ENCODE measurements at regions not wholly inside any gene's neighbourhood (a gene's known extent, or its start where the extent isn't known, plus 50 kb on each side); places are given as distances from the start of the nearest gene placed in this dataset.

DNA sequence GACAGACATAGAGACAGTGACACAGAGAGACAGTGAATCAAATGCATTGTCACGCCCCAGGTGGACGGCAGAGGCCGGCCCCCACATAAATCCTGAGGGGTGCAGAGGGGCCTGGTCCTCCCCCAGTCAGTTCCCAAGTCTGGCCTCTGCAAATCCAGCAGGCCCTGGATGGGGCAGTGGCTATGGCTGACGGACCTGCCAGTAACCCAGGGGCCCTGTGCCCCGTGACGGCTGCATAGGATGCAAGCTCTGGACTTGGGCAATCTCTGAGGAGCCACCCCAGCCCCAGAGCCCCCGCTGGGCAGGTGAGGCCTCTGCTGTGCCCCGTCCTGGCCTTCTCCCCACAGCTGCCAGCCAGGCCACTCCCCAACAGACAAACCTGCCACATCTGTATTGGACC lies 204.5 kb downstream of the BRD1 start:
- DNase-seq (ENCODE audit: low spot score): no peak

DNA sequence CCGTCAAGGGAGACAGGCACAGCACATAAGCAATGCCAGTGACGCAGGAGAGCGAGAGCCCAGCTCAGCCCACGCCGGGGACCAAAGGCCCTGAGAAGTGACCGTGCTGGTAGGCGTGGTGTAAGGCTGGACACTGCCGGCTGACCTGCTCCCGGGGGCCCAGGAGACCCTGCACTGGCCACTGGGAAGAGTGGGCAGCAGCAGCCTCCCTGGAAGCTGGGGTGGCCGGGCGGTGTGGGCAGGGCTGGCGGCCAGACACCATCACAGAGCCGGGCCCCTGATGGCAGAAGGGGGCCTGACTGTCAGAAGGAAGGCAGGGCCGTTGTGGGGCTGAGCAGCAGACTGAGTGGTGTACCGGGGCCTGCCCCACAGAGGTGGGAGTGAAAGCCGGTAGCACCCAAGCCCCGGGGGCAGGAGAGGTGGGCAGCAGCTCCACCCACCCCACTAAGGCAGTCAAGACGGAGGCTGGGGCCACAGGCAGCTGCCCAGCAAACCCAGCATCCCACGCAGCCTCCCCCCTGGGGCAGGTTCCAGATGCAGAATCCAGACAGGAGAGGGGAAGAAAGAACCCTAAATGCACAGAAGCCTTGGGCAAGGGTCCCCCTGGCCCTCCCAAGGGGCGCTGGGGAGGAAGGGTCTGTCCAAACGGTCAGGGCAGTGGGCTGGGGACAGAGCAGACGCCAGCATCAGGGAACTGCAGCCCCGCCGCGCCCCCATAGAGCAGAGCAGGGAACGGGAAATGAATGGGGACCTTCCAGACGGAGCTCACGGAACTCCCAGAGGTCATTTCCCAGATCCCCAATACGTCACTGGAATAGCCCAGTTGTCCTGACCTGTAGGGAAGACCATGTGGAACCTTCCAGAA lies 205.2 kb downstream of the BRD1 start:
- DNase-seq (ENCODE audit: low spot score): no peak

DNA sequence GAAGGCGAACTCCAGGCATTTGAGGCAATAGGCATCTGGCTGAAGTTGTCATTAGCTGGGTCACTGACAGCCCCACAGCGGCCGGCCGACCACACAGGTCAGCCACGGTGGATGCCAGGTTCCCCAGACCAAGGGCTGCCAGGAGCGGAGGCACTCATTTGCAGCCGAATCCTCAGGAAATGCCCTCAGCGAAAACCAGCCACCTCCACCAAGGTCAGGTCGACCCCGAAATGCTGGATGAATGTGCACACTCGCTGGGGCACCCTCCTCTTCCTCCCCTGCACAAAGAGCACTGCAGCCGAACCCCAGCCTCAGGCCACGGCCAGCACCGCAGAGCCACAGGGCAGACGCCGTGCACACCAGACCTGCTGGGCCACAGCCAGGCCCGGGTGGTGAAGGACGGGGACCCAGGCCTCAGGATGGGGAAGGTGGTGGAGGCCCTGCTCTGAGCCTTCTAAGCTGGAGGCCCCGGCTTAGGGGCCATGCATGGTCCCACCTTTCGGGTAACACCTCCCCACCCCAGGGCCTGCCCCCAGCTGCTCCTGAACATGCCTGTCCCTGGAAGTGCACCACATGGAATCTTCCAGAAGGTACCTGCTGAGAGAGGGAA lies 206.0 kb downstream of the BRD1 start:
- DNase-seq (ENCODE audit: low spot score): no peak

DNA sequence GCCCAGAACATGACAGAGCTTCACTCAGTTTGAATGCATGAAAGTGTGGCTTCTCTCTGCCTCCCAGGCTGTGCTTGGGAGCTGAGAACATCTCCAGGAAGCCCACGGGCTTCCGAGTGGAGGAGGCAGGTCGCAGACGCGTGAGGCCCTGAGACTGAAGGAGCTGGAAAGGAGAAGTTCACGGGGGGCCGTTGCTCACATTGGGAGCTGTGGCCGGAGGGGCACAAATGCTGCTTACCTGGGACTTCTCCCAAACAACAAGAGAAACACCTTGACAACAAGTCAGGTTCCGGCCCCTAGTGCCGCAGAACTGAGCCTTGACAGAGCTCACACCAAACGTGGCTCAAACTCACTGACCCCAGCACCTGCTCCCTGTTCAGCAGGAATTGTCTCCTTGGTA lies 207.0 kb downstream of the BRD1 start:
- DNase-seq (ENCODE audit: low spot score): no peak

DNA sequence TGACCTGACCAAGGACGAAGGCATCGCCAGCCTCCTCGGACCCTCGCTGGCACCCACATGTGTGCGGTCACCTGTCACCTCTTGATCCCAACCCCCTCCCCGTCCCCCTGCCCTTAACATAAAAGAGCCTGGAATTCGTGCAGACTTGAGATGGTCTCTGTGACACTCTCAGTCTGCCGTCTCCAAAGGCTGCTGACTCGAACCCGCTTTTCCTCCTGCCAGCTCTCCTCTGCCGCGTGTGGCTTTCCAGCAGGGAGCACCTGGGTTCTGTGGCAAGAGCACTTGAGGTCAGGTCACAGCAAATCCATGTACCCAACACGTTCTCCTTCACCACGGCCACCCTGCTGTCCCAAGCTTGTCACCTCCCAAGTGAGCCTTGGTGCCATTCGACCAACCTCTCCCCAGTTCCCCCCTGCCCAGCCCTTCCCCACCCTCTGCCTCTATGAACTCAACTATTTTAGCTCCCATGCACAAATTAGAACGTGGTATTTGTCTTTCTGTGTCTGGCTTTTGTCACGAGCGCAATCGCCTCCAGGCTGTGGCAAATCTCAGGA lies 207.6 kb downstream of the BRD1 start:
- DNase-seq (ENCODE audit: low spot score): no peak

DNA sequence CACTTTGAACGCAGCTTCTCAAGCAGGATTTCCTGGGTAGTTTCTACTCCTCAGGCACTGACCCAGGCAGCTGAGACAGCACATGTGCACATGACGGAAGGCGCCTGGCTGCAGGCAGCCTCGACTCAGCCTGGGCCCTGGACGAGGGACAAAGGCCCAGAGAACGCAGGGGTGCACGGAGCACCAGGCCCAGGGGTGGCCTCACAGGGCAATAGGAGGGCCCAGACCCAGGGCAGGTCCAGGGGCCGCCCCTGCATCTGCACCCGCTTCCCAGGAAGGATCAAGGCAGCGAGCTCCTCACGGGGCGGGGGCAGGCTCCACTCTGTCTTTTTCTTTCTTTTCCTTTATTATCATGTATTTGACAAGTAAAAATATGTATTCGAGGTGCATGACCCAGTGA lies 208.4 kb downstream of the BRD1 start:
- DNase-seq (ENCODE audit: low spot score): no peak

DNA sequence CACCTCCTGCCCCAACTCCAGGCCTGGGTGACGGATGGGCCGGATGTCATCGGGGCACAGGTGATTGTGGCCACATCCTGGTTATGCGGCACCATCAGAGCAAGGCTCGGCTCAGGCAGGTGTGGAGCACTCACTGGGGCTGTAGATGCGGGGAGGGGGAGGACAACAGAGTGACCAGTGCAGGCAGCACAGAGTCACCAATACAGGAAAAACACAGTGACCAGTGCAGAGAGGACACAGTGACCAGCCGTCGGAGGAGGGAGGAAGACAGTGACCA lies 209.1 kb downstream of the BRD1 start:
- DNase-seq (ENCODE audit: low spot score): no peak

DNA sequence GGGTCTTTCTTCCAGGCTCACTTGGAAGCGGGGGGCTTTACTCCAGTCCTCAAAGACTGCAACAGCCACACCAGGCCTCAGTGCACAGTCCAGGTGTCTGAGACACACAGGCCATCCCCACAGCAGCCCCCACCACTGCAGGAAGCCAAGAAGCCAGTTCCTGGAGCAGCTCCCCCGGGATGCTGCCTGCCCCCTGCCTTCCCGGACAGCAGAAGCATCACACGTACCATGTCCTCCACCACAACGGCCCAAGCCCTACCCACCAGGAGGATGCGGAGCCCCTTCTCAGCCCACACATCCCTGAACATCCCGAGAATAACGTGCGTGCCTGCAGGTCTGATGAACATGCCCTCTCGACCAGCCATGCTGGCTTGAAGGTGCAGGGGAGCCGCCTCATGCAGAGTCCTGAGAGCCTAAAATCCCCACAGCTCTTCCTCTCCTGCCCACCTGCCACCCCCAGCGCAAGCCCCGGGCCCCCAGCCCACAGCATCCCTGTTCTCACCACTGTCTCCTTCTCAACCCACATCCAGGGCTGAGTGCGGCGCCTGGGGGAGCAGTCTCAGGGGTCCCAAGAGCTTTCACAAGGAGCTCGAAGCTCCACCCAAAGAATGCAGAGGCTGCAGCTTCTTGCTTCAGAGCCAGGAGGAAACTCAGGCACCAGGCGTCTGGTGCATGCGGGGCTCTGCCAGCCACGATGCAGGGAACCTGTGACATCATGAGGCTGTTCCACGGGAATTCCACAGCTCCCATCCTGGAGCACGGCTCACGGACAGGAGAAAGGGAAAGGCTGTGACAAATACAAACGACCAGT lies 209.6 kb downstream of the BRD1 start:
- DNase-seq (ENCODE audit: low spot score): no peak

DNA sequence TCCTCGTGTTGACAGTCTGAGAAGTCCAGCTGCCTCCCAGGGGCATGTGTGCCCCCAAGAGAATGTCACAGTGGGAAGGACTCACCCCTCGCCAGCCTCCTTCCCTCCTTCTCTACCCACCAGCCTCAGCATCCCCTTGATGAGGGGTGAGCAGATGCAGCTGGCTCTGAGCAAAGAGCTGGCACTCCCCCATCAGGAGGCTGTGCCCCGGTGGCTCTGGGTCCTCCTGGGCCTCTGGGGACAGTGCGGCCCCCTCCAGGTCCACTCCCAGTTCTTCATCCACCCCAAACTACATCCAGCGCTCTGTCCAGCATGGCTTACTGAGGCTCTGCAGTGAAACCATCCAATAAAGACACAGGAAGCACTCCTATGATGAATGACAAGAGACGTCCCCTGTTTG lies 210.4 kb downstream of the BRD1 start:
- DNase-seq (ENCODE audit: low spot score): no peak

DNA sequence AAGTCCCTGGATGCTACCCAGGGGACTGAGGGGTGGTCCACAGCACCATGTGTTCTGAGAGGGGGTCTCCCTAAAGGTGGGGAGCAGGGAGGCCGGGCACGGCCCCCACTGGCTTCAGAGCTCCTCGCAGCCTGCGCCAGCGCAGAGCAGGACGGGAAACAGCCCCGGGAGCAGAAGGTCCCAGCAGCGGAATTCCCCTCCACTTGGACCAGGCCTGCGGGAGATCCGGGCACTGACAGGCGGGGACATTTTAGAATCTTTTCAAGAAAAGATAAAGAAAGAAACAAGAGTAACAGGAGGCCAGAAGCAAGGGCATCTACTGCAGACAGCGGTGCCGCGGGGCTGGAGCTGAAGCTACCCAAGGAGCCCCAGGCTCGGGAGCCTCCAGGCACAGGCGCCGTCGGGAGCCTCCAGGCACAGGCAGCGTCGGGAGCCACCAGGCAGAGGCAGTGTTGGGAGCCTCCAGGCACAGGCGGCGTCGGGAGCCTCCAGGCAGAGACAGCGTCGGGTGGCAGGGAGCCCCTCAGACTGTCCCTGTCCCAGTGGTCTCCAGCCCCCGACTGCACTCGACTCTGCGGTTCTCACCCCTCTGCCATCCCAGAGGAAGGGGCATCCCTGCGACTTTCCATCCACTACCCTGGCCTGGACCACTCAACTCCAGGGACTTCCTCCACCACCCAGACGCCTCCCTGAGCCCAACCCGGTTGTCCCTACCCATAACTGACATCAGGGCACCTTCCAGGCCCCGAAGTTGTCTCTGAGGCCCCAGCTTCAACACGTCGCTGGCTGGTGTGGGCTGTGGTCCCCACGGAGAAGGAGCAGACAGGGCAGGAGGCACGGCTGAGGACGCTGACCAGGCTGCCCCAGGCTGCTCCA lies 211.1 kb downstream of the BRD1 start:
- no peak for DNase-seq (ENCODE audit: low spot score)

DNA sequence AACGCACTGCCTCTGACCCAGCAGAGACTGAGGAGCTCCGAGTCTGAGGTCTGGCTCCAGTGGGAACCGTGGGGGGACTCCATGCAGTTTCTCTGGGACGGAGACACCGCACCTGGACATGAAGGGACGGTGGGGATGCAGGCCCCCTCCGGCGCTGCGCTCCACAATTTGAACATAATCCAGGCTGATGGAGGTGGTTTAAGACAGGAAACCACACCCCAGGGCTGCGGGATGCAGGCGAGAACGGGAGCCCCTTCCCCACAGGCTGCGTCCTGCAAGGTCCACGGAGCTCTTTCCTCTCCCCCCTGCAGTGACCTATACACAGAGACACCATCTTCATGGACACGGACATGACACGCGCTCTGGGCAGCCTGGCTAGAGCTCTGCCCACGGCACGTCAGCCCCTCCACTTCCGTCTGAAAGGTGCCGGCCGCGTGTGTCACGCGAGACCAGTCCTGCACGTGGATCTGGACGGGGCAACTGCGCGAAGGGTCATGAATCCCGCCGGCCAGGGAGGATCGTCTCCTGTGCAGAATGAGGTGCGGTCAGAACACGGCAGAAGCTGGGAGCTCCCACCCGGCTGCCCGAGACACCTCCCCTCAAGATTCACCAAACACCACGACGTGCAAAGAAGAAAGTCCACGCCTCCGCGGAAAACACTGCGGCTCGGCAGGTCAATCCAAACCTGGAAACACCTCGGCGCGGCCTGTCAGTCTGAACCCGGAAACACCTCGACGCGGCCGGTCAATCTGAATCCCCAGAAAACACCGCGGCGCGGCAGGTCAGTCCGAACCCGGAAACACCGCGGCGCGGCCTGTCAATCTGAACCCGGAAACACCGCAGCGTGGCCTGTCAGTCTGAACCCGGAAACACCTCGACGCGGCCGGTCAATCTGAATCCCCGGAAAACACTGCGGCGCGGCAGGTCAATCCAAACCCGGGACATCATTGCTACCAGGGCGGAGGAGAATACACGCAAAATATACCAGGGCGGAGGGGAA lies 212.4 kb downstream of the BRD1 start:
- no peak for DNase-seq (ENCODE audit: low spot score)

DNA sequence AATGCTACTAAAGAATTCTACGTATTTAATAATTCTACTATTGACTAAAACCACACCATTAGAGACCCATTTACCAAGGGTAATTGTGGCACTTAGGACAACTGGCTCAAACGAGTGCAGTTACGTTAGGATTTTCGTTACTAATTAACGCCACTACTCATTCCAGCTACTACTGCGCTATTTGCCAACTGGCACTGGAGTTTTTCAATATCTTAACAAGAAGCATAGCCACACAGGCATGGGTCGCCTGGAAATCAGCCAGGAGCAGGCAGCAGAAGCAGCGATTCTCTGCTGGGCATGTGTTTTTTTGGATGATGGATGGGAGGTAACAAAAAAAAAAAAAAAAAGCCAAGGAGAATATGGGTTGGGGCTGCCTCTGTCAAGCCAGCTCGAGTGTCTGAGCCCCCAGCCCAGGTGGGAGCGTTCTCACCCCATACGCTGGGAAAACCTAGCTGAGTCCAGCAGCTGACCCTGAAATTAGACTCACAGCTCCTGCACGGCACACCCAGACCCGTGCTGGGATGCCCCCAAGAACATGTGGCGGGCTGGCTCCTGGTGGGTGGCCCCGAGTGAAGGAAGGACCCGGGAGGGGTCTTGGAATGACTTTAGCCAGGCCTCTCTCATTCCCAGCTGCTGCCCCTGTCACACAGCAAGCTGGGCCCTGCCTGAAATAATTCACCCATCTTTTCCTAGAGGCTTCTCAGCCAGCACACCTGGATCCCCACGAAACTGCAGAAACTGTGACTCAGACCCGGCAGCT lies 214.0 kb downstream of the BRD1 start:
- no peak for DNase-seq (ENCODE audit: low spot score)

DNA sequence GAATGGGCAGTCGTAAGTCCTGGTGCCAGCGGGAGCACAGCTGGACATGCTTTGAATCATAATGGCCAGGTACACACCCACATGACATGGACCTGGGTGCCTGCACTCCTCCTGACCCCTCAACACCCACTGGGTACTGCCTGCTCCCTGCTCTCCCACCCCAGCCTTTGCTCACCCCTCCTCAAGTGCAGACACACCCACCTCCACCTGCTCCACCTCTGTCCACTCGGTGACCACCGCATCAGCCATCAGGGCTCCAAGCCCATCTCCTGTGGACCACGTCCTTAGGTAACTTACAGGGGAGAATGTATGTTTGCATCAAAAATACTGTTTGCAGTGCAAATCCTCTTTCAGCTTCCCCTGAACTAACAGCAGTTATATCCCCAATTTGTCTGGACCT lies 214.6 kb downstream of the BRD1 start:
- DNase-seq (ENCODE audit: low spot score): no peak

DNA sequence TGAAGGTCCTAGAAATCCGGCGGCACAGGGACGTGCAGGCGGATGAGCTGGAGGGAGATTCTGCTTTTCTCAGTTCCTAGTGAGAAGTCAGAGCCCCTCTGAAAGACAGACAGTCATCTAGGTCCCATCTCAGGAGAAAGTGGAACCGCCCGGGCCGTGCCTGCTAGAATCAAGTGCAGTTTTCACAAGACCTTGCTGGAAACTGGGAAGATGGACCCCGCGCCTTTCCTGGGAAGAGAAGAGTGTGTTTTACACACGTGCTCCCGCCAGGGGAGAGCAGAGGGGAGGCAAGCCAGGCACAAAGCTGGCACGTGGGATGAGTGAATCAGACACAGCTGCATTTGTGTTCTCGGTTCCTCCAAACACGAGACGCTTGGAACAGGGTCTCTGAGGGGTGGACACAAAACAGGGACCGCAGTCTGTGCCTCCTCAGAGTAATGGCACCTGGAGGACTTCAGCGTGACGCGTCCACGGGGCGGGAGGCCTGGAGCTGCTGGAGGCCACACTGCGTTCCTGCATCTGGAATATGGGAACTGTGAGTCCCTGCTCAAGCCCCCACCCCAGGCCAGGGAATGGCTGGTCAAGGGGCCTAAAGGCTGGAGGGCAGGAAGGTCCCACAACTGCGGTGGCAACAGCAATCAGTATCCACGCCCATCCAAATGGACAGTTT lies 218.3 kb downstream of the BRD1 start:
- DNase-seq (ENCODE audit: low spot score): no peak

DNA sequence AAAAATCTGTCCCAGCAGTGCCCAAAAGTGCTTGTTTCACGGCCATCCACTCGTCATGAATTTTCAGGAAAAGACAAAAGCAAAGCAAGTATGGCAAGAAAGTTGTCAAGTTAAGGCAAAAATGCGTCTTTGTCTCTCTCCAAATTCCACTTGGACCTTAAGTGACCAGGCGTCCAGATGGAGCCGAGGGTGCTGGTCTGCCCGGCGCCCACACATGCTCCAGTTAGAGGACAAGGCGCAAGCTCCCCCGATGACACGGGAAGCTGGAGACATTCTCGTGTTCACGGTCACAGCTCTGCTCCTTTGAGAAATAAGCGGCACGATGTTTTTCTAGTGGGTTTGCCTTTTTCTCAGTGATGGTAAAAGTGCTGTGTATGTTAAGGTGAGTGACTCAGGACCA lies 219.0 kb downstream of the BRD1 start:
- no peak for DNase-seq (ENCODE audit: low spot score)

DNA sequence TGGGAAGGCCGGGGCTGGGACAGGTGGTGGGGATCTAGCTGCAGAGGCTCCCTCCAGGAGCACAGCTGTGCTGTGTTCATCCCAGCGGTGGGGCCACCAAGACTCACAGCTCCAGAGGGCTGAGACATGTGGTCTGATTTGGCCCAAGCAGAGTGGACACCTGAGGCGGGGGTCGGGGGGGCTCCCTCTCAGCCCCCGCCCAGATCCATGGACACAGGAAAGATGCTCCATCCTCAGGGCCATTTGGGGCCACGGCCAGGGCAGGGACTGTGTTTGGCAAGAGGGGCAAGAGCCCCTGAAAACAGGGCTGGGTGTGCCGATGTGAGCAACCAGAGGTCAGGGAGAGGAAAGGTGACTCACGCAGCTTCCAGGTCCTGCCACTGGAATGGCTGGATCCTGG lies 219.4 kb downstream of the BRD1 start:
- no peak for DNase-seq (ENCODE audit: low spot score)

DNA sequence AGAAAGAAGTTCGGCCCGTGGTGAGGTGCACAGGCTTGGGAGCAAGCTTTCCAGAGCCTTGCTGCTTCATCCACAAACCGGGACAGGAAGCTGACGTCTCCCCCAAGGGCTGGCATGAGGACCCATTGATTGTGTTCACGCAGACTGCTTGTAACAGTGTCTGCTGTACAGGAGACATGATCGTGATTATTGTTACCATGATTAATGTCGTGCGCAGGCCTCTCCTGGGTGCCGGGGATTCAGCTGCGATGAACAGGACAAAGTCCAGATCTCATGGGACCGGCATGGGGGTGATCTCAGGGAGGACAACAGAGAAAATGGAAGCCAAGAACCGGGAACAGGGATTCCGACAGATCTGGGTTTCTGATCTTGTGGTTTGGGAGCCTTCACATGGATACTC lies 219.9 kb downstream of the BRD1 start:
- DNase-seq (ENCODE audit: low spot score): no peak

DNA sequence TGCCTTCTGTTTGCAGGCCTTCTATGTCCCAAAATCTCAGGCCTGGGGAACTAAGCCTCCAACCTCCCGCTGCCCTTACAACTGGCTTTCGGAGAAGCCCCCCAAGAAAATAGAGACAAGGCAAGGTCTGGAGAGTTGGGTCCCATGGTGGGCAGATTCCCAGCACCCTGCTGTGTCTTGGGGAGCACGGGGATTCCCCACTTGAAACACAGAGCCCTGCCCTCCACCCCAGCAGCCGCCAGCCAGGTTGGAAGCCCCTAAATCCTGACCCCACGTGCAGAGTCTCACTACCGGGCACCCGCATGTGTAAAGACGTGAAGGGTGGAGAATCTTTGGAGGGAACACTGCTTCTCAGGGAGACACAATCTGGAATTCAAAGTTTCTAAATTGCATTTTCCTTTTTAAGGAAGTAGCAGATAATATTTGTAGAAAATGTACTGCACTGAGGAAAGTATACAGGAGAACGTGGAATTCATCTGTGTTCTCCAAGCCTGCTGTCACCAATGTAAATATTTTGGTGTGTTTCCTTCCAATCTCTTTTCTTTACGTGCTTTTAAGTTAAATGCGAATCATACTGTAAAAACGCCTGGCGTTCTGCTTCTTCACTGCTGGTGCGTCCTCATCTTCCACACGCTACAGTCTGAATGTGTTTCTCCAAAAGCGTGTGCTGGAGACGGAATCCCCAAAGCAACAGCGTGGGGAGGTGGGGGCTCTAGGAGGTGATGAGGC lies 220.9 kb downstream of the BRD1 start:
- DNase-seq (ENCODE audit: low spot score): no peak

All from CD4-positive, alpha-beta T cell treated with Interleukin-2 at 100 ng/mL for 4 hours (primary cell).